Femur (tissue), 1 donor: ENCODE measurements at regions not wholly inside any gene's neighbourhood (a gene's known extent, or its start where the extent isn't known, plus 50 kb on each side); places are given as distances from the start of the nearest gene placed in this dataset.

Experiments used
- DNase-seq: peaks from one replicate; pipeline ENCODE4 v3.0.0-alpha.2; 2017

- no peak for DNase-seq
Observed at GRCh38 chr4:156493858-156494257, 477.7 kb downstream of the PDGFC start.

- DNase-seq = no peak
Observed at GRCh38 chr4:156487107-156487506, 484.5 kb downstream of the PDGFC start.

- DNase-seq = no peak
Observed at GRCh38 chr4:156481845-156482244, 489.8 kb downstream of the PDGFC start.

GRCh38 chr4:156477636-156478035, 494.0 kb downstream of the PDGFC start:
- no peak for DNase-seq

GRCh38 chr4:156476359-156476758, 495.2 kb downstream of the PDGFC start:
- no peak for DNase-seq

GRCh38 chr4:156475322-156475721, 496.3 kb downstream of the PDGFC start:
- DNase-seq = no peak

GRCh38 chr4:156473151-156473550, 498.4 kb downstream of the PDGFC start:
- DNase-seq = no peak

- no peak for DNase-seq
Observed at GRCh38 chr4:156472624-156473023, 499.0 kb downstream of the PDGFC start.

GRCh38 chr4:156459584-156459983, 505.9 kb upstream of the CTSO start:
- DNase-seq = no peak

GRCh38 chr4:156456830-156457229, 503.2 kb upstream of the CTSO start:
- DNase-seq = no peak

GRCh38 chr4:156443488-156443887, 489.8 kb upstream of the CTSO start:
- no peak for DNase-seq

- no peak for DNase-seq
Observed at GRCh38 chr4:156442912-156443311, 489.2 kb upstream of the CTSO start.

GRCh38 chr4:156439576-156440200, 486.0 kb upstream of the CTSO start:
- peak; percentile 39 for DNase-seq

- no peak for DNase-seq
Observed at GRCh38 chr4:156437666-156438065, 484.0 kb upstream of the CTSO start.

GRCh38 chr4:156422576-156422975, 468.9 kb upstream of the CTSO start:
- no peak for DNase-seq

- DNase-seq = no peak
Observed at GRCh38 chr4:156420623-156421022, 467.0 kb upstream of the CTSO start.

- DNase-seq = no peak
Observed at GRCh38 chr4:156419080-156419685, 465.5 kb upstream of the CTSO start.

- DNase-seq = no peak
Observed at GRCh38 chr4:156414406-156414805, 460.7 kb upstream of the CTSO start.

GRCh38 chr4:156413239-156414135, 459.8 kb upstream of the CTSO start:
- no peak for DNase-seq

GRCh38 chr4:156411531-156411930, 457.9 kb upstream of the CTSO start:
- DNase-seq = no peak

GRCh38 chr4:156408749-156409148, 455.1 kb upstream of the CTSO start:
- DNase-seq = no peak

- no peak for DNase-seq
Observed at GRCh38 chr4:156401371-156401770, 447.7 kb upstream of the CTSO start.

GRCh38 chr4:156396534-156396933, 442.9 kb upstream of the CTSO start:
- no peak for DNase-seq

GRCh38 chr4:156391325-156391653, 437.6 kb upstream of the CTSO start:
- no peak for DNase-seq
